ENCODE measurements at regions not wholly inside any gene's neighbourhood (a gene's known extent, or its start where the extent isn't known, plus 50 kb on each side); places are given as distances from the start of the nearest gene placed in this dataset.
A peak's percentile ranks its signal among the peaks of the same experiment; 100 is the strongest.

DNA sequence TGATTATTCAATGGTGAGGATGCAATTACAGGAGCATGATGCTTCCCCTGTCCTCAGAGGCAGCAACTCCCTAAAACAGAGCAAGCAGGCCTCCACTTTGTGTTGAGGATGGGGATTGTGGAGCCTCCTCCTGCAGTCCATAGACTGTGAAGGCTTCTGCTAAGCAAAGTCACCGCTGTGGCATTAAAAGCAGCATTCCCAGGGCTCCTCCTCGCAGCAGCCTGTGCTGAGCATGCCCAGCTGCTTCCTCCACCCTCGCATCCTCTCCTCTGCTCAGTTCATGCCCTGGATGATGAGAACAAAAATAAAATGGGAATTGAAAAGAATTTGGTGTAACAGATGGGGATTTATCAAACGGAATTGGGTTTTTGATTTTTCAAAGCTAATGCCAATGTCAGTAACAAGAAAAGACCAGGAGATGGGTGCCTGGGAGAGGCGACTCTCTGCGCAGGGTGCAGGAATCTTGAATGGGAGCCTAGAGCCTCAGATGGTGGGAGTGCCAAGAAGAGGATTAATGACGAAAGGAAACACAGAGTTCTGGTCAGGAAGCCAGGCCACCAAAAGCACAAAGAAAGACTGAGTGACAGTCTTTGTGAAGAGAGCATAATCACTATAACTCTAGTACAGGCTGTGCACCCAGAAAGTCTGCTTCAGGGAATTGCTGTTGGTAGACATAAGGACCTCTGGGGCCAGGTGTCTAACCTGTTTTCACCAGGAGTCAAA is 347.6 kb downstream of the TPBG start:
- Histone ChIP-seq H3K4me3 (no peak overlapping the region), H3K27ac (peak overlapping the region in 2 of 21 experiments; percentile 9 to 17)

DNA sequence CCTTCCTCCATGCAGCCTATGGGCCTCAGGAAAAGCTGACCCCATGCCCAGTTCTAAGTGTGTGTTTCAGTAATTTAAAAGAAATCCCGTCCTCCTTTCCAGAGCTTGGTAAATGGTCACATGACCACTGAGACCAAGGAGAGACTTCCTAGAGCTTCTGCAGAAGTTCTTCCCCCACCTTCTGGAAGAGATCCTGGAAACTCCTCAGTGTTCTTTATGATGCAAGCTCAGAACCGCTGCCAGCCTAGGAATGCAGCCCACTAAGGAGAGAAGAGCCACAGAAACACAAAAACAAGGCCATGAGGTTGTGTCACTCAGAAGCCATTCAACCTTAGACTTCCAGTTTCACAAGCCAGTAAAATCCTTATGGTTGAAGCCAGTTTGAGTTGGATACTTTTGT is 348.4 kb downstream of the TPBG start:
- Histone ChIP-seq H3K4me3 (no peak overlapping the region), H3K27ac (peak overlapping the region in 2 of 21 experiments; percentile 9 to 17)

DNA sequence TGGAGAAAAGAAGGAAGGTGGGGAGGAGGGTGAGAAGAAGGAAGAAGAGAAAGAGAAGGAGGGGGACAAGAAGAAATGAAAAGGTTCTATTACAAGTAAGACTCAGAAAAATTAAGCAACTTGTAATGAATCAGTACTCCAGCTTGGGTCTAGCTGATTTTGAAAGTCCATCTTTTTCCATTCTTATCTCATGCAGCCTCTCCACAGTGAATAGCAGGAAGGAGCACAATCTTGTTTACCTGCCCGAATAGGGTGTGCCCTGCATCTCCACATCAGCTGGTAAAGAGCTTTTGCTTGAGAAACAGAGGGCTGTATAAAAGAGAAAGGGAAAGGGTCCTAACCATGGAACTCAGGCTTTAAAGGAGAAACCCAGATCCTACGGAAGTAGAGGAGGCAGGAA is 348.8 kb downstream of the TPBG start:
- Histone ChIP-seq H3K27ac (peak overlapping the region in 1 of 21 experiments; percentile 16), H3K4me3 (no peak overlapping the region)

DNA sequence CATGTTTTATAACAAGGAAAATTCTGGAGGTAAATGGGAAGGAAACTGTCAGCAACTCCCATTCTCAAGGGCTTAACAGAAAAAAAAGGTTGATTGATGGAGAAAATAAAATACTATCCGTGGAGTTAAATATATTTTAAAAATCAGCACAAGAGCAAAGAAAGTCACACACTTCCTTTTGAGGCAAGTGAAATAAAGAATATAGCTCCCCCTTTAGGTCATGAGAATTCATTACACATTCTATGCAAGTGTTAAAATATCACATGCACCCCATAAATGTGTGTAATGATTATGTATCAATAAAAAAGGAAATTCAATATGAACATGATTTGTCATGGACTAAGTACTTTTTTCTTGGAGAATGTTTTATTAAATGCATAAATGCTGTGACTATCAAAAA is 349.2 kb downstream of the TPBG start:
- Histone ChIP-seq H3K27ac (no peak overlapping the region), H3K4me3 (no peak overlapping the region)

DNA sequence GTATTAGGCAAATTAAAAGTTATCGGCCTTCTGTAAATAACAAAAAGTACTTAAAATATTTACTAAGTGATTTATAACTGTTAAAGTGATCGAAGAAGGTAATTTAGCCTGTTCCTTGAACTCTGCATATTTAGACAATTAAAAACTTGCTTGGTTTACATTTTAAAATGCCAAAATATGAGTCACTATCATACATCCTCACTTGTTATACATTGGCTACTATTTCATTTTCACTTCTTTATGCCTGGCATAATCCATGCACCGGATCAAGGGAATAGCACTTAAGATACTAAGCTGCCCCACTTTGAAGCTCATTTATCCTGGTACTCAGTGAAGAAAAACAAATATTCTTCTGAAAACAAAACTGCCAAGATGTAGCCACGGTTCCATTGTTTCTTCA is 344.6 kb downstream of the UBE3D start:
- H3K4me3 ChIP-seq = no peak overlapping the region
- no peak overlapping the region for H3K27ac ChIP-seq

DNA sequence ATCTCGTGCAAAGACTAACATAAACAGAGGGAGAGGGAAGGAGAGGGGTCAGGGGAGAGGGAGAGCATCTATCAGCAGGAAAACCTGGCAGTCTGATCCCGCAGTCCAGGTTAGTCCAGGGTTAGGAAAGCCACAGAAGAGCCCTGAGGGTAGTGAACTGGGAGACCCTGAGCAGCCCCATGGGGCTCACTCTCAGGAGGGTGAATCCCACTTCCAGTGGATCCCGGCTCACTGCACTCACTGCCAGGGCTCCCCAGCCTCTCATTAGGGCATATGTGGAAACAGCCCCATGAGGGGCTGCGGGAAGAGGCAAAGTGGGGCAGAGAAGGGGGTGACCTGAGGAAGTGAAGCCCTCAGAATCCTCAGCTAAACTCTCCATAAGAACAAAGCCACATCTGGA is 329.9 kb downstream of the UBE3D start:
- Histone ChIP-seq H3K27ac (no peak overlapping the region), H3K4me3 (no peak overlapping the region)

DNA sequence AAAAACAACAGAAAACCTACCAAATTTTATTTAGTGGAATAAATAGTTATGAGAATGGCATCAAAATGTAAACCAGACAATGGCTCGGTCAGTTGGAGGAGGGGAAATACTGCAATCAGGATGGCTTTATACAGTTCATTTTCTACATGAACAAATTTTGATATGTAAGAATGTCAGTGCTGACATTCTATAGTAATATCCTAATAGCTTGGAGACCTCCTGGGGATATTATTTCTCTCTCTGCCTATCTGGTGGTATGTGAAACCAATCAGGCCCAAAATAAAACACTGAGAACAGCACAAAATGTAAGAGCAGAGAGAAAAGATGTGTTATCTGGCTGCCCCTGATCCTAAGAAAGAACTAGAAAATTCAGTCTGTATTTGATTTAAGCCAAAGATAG is 327.7 kb downstream of the UBE3D start:
- Histone ChIP-seq H3K4me3 (no peak overlapping the region), H3K27ac (no peak overlapping the region)

DNA sequence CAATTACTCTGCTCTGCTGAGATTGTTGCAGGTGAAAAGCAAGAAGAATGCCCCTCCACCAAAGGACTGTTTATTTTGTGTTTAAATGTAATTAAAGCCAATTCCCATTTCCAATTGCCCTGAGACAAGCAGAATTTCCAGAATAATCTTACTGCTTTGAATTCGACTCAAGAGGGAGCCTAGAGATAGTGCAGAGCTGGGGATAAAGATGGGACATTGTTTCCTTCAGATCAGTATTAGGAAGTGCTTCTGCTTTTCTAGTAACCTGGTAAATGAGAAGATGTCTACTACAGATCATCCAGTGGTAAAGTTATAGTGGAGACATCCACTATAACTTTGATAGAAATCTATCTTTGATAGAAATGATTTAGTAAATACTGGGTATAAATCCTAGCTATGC is 326.9 kb downstream of the UBE3D start:
- no peak overlapping the region for H3K27ac ChIP-seq

DNA sequence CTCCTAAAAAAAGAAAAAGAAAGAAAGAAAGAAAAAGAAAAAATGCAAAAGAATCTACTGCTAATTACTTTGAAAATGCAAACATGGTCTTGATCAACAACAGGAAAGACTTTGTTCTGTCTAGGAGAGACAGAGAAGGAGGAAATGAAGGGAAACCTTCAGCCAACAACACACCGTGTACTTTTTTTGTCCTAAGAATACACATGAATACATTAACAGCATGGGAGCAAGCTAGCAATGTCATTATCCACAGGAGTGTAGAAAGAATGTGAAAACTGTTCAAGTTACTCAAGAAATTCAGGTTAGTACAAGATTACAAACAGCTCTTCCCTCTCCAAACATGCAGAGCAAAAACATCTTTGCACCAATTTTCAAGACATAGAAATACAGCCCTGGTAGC is 326.3 kb downstream of the UBE3D start:
- no peak overlapping the region for H3K4me3 ChIP-seq
- H3K27ac ChIP-seq = no peak overlapping the region

More for the DNA sequence above, 326.9 kb downstream of the UBE3D start:
- H3K4me3 ChIP-seq = no peak overlapping the region

DNA sequence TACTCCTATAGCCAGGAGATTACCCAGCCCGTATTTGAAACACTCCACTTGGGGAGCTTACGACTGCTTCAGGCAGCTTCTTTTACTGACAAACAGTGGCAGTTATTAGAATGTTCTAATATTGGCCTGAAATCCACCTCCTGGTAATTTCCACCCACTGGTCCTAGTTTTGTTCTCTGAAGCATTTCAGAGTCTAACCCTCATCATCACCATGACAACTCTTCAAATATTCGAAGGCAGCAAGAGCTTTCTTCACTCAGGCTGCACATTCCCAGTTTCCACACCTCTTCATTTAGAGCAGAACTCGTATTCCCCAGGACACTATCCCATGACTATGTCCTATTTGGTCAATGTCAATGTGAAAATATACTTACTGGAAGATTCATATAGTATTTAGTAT is 325.6 kb downstream of the UBE3D start:
- H3K27ac ChIP-seq = no peak overlapping the region
- H3K4me3 ChIP-seq = no peak overlapping the region

DNA sequence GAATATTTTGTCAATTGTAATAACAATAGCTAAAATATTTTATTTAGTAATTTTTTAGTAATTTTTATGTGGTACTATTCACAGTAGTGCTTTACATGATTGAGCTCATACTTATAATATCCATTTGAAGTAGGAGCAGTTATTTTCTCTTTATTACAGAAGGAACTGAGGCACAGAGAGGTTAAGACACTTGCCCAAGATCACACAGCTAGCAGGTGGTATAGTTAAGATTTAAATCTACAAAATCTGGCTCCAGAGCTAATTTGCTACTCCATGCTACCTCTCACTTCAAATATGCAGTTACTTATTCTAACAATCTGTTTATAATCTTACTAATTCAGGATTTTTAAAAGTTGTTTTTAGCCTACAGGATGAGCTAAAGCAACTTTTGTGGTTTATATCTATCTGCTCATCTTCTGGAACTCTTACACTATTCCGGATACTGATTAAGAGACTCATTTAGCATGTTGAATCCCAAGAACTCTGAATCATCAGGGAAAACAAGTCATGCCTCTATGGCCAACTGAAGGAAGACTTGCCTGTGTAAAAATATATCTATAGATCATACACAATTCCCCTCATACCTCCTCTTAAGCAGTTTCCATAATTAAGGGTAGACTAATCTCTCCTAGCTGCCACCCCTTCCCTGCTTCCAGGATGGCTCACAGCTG is 324.2 kb downstream of the UBE3D start:
- no peak overlapping the region for H3K27ac ChIP-seq
- H3K4me3 ChIP-seq = no peak overlapping the region

DNA sequence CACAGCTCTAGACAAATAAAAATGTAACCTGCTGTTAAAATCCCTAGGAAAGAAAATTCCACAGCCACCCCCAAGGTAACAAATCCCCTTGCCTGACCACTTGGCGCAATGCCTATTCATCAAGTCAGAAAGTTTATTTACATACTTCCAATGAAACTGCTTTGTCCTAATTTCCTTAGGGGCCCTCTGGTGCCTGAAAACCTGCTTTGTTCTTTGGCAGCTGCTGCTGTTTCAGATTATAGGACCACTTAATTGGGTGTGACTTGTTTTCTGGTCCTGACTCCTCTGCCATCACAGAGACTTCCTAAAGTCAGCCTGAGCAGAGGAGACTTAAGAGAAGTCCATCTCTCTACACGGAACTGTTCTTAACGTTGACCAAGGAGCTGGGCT is 323.6 kb downstream of the UBE3D start:
- H3K4me3 ChIP-seq = no peak overlapping the region
- H3K27ac ChIP-seq = no peak overlapping the region

DNA sequence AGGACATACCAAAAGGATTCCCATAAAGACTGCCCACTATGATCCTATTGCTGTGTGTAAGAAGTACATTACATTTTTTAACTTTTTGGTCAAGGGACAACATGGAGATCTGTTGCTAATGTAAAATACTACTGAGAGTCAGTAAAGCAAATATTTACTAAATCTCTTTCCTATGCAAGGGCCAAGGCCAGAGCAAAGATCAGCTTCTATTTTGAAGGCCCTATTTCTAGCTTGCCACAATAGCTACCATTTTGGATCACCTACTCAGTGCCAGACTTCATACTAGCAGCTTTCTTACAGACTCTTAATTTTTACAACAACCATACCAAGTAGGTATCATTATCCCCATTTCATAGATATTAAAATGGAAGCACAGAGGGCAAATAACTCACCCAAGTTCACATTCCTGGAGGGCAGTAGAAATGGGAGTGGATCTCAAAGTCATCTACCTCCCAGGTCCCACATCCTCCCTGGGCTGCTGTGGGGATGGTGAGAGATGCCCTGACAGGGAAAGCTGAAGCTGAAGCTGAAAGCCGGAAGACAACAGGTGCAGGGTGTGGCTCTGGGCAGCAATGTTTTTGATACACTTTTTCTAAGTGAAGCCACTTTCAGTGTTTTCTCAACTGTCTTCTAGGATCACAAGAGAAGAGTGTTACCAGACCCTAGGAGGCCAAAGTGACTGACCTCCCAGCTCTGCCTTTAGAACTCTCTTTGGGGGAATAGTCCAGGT is 321.2 kb downstream of the UBE3D start:
- Histone ChIP-seq H3K27ac (no peak overlapping the region), H3K4me3 (no peak overlapping the region)

DNA sequence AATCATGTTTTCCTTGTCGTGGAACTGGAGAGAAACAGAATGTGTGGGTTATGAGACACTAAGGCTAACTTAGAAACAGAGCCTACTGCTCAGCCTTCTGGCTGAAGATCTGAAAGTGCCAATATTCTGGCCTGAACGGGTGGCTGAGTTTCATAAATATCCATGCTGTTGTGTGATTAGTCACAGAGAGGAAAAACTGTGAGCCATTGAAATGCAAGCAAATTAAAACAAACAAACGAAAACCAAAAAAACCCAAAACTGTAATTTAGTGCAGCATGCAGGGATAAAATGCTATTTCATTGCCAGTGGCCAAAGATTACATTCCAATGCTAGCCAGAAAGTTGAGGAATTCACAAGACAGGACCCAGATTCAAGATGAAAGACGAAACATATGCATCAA is 315.1 kb downstream of the UBE3D start:
- Histone ChIP-seq H3K27ac (peak overlapping the region in 1 of 21 experiments; percentile 47), H3K4me3 (no peak overlapping the region)

DNA sequence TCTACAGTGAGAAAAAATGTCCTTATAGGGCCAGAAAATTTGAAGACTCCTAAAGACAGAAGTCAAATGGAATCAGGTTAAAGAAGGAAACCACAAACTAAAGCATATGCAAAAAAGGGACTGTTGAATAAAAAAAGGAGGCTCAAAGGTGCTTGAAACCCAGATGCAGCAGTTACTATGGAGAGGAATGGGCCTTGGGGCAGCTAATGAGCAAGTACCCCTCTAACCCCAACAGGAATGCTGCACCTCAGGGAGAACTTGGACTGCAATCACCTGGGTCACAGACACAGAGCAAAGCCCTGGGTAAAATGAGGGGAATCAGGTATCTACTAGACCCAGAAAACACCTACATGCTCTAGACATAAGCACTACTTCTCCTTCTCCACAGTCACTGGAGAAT is 313.9 kb downstream of the UBE3D start:
- no peak overlapping the region for H3K4me3 ChIP-seq
- H3K27ac ChIP-seq = no peak overlapping the region

DNA sequence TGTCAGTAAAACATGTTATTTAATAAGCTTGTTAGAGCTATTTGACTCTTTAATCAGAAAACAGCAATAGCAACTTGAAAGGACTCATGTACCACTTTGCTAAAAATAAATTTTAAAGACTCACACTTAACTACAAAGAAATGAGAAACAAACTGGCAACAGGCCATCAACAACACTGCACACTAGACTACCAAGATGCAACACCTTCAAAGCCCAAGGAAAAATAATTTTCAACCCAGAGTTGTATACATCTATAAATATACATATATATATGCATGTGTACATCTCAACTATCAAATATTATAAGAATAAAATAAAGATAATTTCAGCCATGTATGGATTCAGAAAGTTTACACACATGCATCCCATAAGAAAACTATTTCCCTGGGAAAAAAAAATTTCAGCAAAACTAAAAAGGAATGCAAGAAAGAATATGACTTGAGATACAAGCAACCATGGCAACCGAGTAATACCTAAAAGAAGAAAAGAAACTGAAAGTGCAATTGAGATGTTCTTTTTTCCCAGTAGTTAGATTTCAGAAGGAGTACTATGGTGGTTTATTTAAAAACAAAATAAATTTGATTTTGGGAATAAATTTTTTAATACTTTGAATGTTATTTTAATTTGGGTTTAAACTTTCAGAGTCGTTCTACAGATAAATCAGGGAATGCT is 303.8 kb downstream of the UBE3D start:
- Histone ChIP-seq H3K4me3 (no peak overlapping the region), H3K27ac (no peak overlapping the region)

DNA sequence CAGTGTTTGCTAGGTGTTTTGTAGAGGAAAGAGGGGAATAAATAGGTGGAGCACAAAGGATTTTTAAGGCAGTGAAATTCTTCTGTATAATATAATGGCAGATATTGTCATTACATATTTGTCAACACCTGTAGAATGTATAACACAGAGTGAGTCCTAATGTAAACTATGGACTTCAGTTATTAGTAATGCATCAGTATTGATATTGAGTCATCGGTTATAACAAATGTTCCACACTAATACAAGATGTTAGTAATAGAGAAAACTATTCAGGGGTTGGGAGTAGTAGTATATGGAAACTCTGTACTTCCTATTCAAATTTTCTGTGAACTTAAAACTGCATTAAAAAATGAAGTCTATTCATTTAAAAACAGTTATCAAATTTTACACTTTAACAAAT is 299.2 kb downstream of the UBE3D start:
- Histone ChIP-seq H3K27ac (no peak overlapping the region), H3K4me3 (no peak overlapping the region)

DNA sequence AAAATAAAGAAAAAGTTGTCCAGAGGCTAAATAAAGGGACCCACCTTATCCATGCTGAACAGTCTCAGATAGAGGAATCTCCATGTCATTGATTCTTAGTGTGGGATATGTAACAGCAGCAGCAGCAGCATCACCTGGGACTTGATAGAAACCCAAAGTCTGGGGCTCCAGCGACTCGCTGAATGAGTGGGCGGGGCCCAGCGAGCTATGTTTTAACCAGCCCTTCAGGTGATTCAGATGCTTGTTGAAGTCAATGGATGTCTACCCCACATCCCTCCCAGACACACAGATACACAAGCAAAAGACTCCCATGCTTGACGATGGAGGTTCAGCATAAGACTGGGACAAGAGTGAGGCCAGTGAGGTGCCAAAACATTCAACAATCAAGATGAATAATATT is 298.6 kb downstream of the UBE3D start:
- H3K27ac ChIP-seq = no peak overlapping the region
- H3K4me3 ChIP-seq = no peak overlapping the region

DNA sequence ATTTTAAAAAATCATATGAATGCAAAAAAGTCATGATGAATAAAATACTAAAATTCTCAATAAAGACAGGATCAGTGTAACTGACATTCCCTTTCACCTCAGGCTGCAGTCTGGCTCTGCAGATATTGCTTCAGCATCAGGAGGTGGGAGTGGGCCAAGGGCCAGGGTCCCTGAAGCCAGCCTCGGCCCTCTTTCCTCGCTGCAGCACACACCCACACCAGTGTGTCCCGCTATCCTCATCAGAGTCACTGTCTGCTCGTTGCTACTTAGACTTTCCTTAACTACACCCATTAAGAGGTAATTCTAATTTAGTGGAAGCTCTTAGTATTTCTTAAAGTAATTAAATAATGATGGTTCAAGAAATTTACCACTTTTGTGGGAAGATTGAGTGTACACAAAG is 298.2 kb downstream of the UBE3D start:
- Histone ChIP-seq H3K27ac (no peak overlapping the region), H3K4me3 (no peak overlapping the region)

DNA sequence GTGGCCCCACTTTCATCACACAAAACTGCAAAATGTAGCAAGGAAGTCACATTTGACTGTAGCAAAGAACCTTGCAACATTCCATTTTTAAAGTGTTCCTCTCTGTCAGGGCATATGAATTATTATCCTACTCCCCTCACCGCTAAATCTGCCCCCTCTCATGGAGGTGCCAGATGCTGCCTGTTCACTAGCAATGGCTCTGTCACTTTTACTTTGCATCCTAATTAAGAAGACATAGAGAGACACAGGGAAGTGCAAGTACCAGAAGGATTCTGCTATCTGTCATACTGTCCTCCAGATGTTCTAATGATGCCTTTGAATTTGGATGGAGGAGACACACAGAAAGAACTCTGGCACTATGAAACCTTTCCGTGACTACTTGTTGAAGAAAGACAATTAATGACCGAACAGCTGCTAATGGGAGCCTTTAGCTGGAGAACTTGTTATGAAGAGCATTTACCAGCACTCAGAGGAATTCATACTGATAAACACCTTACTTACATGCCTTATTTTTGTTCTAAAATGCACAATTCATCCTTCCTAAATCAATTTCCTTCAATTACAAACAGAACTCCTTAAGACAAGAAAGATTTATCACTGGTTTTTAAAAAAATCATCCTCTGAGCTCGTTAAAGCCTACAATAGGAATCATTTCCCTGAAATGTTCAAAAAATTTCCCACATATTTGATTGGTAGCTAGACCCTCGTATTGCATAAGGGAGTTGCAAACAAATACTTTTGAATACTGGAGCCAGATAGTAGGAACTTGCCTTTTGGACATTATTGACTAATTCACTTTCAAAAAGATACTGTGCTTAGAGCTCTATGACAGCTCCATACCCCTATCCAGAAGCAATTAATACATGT is 292.6 kb downstream of the UBE3D start:
- Histone ChIP-seq H3K4me3 (no peak overlapping the region), H3K27ac (no peak overlapping the region)
